WTC11 (cell line): ENCODE measurements at regions not wholly inside any gene's neighbourhood (a gene's known extent, or its start where the extent isn't known, plus 50 kb on each side); places are given as distances from the start of the nearest gene placed in this dataset.
"Not testable (repeated sequence)": the region's sequence is repeated elsewhere in the genome, so short reads cannot be mapped to it uniquely, and the experiment has no call there.

ENCODE experiments used
- ATAC-seq: fragments of 200-7000 bp; cut with Tn5 transposase; 2 replicates; pipeline ENCODE4 v1.10.0; 2021; ENCODE audit warnings: mild to moderate bottlenecking, moderate library complexity
- CTCF ChIA-PET: fragments of 300-600 bp; sonication (Branson Sonifier 250); formaldehyde crosslinking; loops from one replicate; lab custom pipeline; 2021; ENCODE audit warnings: antibody characterized with exemption; lab: Charles Lee
- POLR2A ChIA-PET: fragments of 350-600 bp; sonication (Branson Sonifier 250); formaldehyde crosslinking; loops from one replicate; lab custom pipeline; 2021; ENCODE audit warnings: antibody characterized with exemption; lab: Charles Lee
- DNase-seq: peaks from one replicate; pipeline ENCODE4 v3.0.0; 2021; ENCODE audit warnings: low spot score
- H3K27ac Mint-ChIP-seq: 2 replicates; pipeline ENCODE4 v1.8.0; 2021; ENCODE audit warnings: mixed read lengths
- H3K27me3 Mint-ChIP-seq: 2 replicates; pipeline ENCODE4 v1.8.0; 2021; ENCODE audit warnings: low read depth, mild to moderate bottlenecking, moderate library complexity, mixed read lengths
- H3K36me3 Mint-ChIP-seq: 2 replicates; pipeline ENCODE4 v1.8.0; 2021; ENCODE audit warnings: mixed read lengths
- H3K4me1 Mint-ChIP-seq: 2 replicates; pipeline ENCODE4 v1.8.0; 2022; ENCODE audit warnings: mixed read lengths
- H3K4me3 Mint-ChIP-seq: 2 replicates; pipeline ENCODE4 v1.8.0; 2021; ENCODE audit warnings: mild to moderate bottlenecking, moderate library complexity, mixed read lengths
- H3K9me3 Mint-ChIP-seq: 2 replicates; pipeline ENCODE4 v1.8.0; 2021; ENCODE audit warnings: mixed read lengths
- ATF3 ChIP-seq: sonication (generic); formaldehyde crosslinking; conservative IDR thresholded peaks from 2 replicates; pipeline ENCODE4 v1.8.1; 2022; ENCODE audit warnings: mild to moderate bottlenecking, missing genetic modification reagents
- ELF4 ChIP-seq: sonication (generic); formaldehyde crosslinking; IDR thresholded peaks from 2 replicates; pipeline ENCODE4 v1.8.1; 2022; ENCODE audit warnings: low read depth, mild to moderate bottlenecking, moderate library complexity, missing genetic modification reagents
- FOXP4 ChIP-seq: sonication (generic); formaldehyde crosslinking; IDR thresholded peaks from 2 replicates; pipeline ENCODE4 v1.8.0; 2022; ENCODE audit warnings: mild to moderate bottlenecking, missing genetic modification reagents
- GABPB1 ChIP-seq: sonication (generic); formaldehyde crosslinking; IDR thresholded peaks from 2 replicates; pipeline ENCODE4 v1.8.1; 2023; ENCODE audit warnings: mild to moderate bottlenecking, missing genetic modification reagents
- JUN ChIP-seq: sonication (generic); formaldehyde crosslinking; IDR thresholded peaks from 2 replicates; pipeline ENCODE4 v1.8.0; 2023; ENCODE audit warnings: mild to moderate bottlenecking, missing genetic modification reagents
- MXD4 ChIP-seq: fragments of 250-450 bp; sonication (Bioruptor Pico); IDR thresholded peaks from 2 replicates; pipeline ENCODE4 v1.8.0; 2021; ENCODE audit warnings: mild to moderate bottlenecking, moderate library complexity, borderline replicate concordance
- NR1H2 ChIP-seq: sonication (generic); formaldehyde crosslinking; IDR thresholded peaks from 2 replicates; pipeline ENCODE4 v1.9.0; 2021; ENCODE audit warnings: mild to moderate bottlenecking, moderate library complexity, missing genetic modification reagents
- TEAD4 ChIP-seq: sonication (generic); formaldehyde crosslinking; IDR thresholded peaks from 2 replicates; pipeline ENCODE4 v1.8.0; 2022; ENCODE audit warnings: mild to moderate bottlenecking, missing genetic modification reagents
- USF1 ChIP-seq: sonication (generic); formaldehyde crosslinking; IDR thresholded peaks from 2 replicates; pipeline ENCODE4 v1.8.0; 2022; ENCODE audit warnings: mild to moderate bottlenecking, missing genetic modification reagents
- USF2 ChIP-seq: sonication (generic); formaldehyde crosslinking; IDR thresholded peaks from 2 replicates; pipeline ENCODE4 v1.8.1; 2023; ENCODE audit warnings: mild to moderate bottlenecking, missing genetic modification reagents, moderate library complexity
- ZBTB43 ChIP-seq: sonication (generic); formaldehyde crosslinking; IDR thresholded peaks from 2 replicates; pipeline ENCODE4 v1.8.1; 2023; ENCODE audit warnings: mild to moderate bottlenecking, missing genetic modification reagents
- ZNF121 ChIP-seq: sonication (generic); formaldehyde crosslinking; IDR thresholded peaks from 2 replicates; pipeline ENCODE4 v1.8.0; 2023; ENCODE audit warnings: missing genetic modification reagents
- ZNF263 ChIP-seq: sonication (generic); formaldehyde crosslinking; IDR thresholded peaks from 2 replicates; pipeline ENCODE4 v1.8.1; 2022; ENCODE audit warnings: low read depth, mild to moderate bottlenecking, moderate library complexity, missing genetic modification reagents
- ZNF423 ChIP-seq: fragments of 250-450 bp; sonication (Bioruptor Pico); IDR thresholded peaks from 2 replicates; pipeline ENCODE4 v2.1.2; 2022; ENCODE audit warnings: mild to moderate bottlenecking, moderate library complexity
- ZNF532 ChIP-seq: fragments of 250-450 bp; sonication (Bioruptor Pico); IDR thresholded peaks from 2 replicates; pipeline ENCODE4 v1.9.0; 2021; ENCODE audit warnings: mild to moderate bottlenecking, borderline replicate concordance

- H3K4me1 Mint-ChIP-seq: peaks cover 19% of the 10 kb centered on the region
- H3K27ac Mint-ChIP-seq: peak overlapping the region; percentile 40
- ChIA-PET POLR2A (no interaction called here), CTCF (interaction anchor here (2.1 kb wide), 1 partner anchor 233 kb away, joined by 5 read pairs; no protein-coding TSS in a partner anchor)
- H3K27me3 Mint-ChIP-seq: no peaks in the 10 kb centered on the region
- H3K36me3 Mint-ChIP-seq: no peaks in the 10 kb centered on the region
- H3K4me3 Mint-ChIP-seq: no peak overlapping the region
- H3K9me3 Mint-ChIP-seq: no peaks in the 10 kb centered on the region
- ATAC-seq (peak; percentile 77), DNase-seq (no peak)
- no peak for TF ChIP-seq ZNF121 (CRISPR knock-in tag)
- peak; percentile 91 for TF ChIP-seq USF1 (CRISPR knock-in tag)
- peak; percentile 93 for TF ChIP-seq USF2
Observed at GRCh38 chr20:52033313-52033712, 158.3 kb downstream of the ZFP64 start.

- Mint-ChIP-seq H3K27ac (peak overlapping the region; percentile 81), H3K4me1 (peaks cover 19% of the 10 kb centered on the region)
- not testable (repeated sequence) for H3K27me3 Mint-ChIP-seq, DNase-seq, H3K9me3 Mint-ChIP-seq, H3K36me3 Mint-ChIP-seq, ATAC-seq, H3K4me3 Mint-ChIP-seq
- POLR2A ChIA-PET: interaction anchor here (0.7 kb wide), 1 partner anchor 764 kb away, joined by 3 read pairs; no protein-coding TSS in a partner anchor
- CTCF ChIA-PET: interaction anchor here (2.1 kb wide), 1 partner anchor 232 kb away, joined by 5 read pairs; no protein-coding TSS in a partner anchor
Observed at GRCh38 chr20:52032304-52032683, 159.3 kb downstream of the ZFP64 start.

- H3K4me3 Mint-ChIP-seq: no peak overlapping the region
- TF ChIP-seq GABPB1 (CRISPR knock-in tag) (0 out of 2 replicates have a peak, but pooled peaks have one; percentile 4), MXD4 (CRISPR knock-in tag) (no peak)
- TF ChIP-seq, all 79 proteins: peak for 1
- Mint-ChIP-seq H3K4me1 (peaks cover 19% of the 10 kb centered on the region), H3K27ac (peak overlapping the region; percentile 81), H3K27me3 (no peaks in the 10 kb centered on the region), H3K36me3 (no peaks in the 10 kb centered on the region), H3K9me3 (no peaks in the 10 kb centered on the region)
- CTCF ChIA-PET: interaction anchor here (2.1 kb wide), 1 partner anchor 231 kb away, joined by 5 read pairs; no protein-coding TSS in a partner anchor
- DNase-seq (no peak), ATAC-seq (no peak)
- POLR2A ChIA-PET: interaction anchor here (0.7 kb wide), 1 partner anchor 765 kb away, joined by 3 read pairs; no protein-coding TSS in a partner anchor
Observed at GRCh38 chr20:52031563-52032303, 159.8 kb downstream of the ZFP64 start.

- CTCF ChIA-PET: interaction anchor here (0.6 kb wide), 1 partner anchor 279 kb away, joined by 3 read pairs; no protein-coding TSS in a partner anchor
- H3K27ac Mint-ChIP-seq: peak overlapping the region; percentile 81; the same call in 1 of the 2 replicates
- DNase-seq (no peak), ATAC-seq (no peak)
- H3K4me3 Mint-ChIP-seq: no peak overlapping the region
- TF ChIP-seq NR1H2 (CRISPR knock-in tag) (no peak), ZNF423 (CRISPR knock-in tag) (no peak), JUN (CRISPR knock-in tag) (no peak), ZNF263 (CRISPR knock-in tag) (no peak), ELF4 (CRISPR knock-in tag) (no peak), FOXP4 (CRISPR knock-in tag) (no peak), ATF3 (no peak), TEAD4 (CRISPR knock-in tag) (no peak), ZBTB43 (CRISPR knock-in tag) (no peak), ZNF532 (CRISPR knock-in tag) (no peak)
- H3K36me3 Mint-ChIP-seq: no peaks in the 10 kb centered on the region
- H3K4me1 Mint-ChIP-seq: peaks cover 19% of the 10 kb centered on the region
- no peaks in the 10 kb centered on the region for H3K9me3 Mint-ChIP-seq
- POLR2A ChIA-PET: no interaction called here
- no peaks in the 10 kb centered on the region for H3K27me3 Mint-ChIP-seq
Observed at GRCh38 chr20:52031206-52031562, 160.4 kb downstream of the ZFP64 start.
